DMS79 treated with DMSO at 0.1 percent for 48 hours (cell line): ENCODE measurements at regions not wholly inside any gene's neighbourhood (a gene's known extent, or its start where the extent isn't known, plus 50 kb on each side); places are given as distances from the start of the nearest gene placed in this dataset.
"Not testable (repeated sequence)": the region's sequence is repeated elsewhere in the genome, so short reads cannot be mapped to it uniquely, and the experiment has no call there.

Experiments used
- DNase-seq: peaks from one replicate; lab custom pipeline; 2025; lab: John Stamatoyannopoulos, UW

- DNase-seq: peak; percentile 64
Measured at GRCh38 chr12:67456431-67456901, 187.3 kb downstream of the CAND1 start.

- no peak for DNase-seq
Measured at GRCh38 chr12:67457136-67457535, 188.0 kb downstream of the CAND1 start.

- DNase-seq: no peak
Measured at GRCh38 chr12:67457778-67458665, 188.9 kb downstream of the CAND1 start.

DNA sequence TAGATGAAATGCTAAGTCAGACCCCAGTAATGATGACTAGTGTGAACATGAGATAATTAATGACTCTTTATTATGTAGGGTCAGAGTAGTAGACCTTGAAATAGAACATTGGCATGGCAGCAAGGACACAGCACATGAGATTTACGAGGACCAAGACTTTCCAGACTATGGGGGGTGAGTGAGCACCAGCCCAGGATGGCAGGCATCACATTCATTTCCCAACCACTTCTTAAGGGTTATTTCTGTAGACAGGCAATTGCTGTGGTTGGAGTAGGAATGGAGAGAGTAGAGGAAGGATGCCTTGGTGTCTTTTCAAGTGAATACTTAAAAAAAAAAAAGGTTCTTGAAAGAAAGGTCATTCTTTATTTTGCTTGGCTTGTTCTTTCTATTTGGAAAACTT is 189.4 kb upstream of the DYRK2 start:
- no peak for DNase-seq

GRCh38 chr12:67459578-67459977 is 189.0 kb upstream of the DYRK2 start:
- DNase-seq: no peak

- no peak for DNase-seq
Measured at GRCh38 chr12:67460388-67460787, 188.2 kb upstream of the DYRK2 start.

- no peak for DNase-seq
Measured at GRCh38 chr12:67468549-67469245, 179.8 kb upstream of the DYRK2 start.

GRCh38 chr12:67469666-67470065 is 178.9 kb upstream of the DYRK2 start:
- DNase-seq: no peak

DNA sequence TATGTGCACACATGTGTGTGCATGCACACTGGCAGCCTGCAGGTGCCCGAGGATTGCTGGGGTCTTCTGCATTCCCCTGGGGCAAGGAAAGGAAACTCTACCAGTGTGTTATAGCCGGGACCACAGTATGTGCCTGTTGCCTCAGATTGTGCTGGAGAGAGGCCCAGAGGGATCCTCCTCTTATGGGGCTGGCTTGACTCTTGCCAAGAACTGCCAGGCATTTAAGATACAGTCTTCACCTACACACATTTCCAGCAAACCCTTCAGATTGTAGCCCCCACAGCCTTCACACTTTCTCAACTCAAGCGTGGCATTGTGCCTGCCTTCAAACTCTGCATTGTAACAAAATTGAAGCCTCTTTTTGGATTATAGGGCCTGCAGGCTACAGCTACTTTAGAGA is 176.7 kb upstream of the DYRK2 start:
- DNase-seq: peak; percentile 28

- peak; percentile 7 for DNase-seq
Measured at GRCh38 chr12:67472539-67472938, 176.0 kb upstream of the DYRK2 start.

DNA sequence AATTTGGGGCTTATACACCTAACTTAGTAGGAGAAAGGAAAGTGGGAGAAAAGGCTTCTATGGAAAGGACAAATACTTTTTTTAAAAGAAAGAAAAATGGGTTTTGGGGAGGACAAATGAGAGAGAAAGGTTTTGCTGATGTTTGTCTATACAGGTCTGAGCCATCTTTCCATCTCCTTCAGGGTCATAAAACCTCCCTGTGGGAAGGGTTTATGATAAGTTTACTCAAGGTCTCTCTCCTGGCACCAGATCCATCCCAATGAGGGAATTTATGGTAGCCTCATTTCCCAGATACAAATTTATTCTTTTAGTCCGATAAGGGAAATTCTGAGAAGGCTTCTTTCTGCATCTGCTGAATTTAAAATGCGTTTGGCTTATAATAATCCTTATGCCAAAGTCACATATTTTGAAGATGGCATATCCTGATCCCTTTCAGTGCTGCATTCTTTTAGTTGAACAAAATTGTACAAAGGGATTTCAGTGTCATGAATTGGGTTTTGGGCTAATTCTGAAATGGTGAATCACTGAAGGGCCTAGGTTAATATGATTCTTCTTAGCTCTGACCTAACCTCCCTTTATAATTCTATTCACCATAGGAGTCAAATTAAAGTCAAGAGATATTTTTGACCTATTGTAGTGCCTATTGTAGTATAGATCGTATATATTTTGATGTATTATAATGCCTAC is 173.5 kb upstream of the DYRK2 start:
- no peak for DNase-seq

DNA sequence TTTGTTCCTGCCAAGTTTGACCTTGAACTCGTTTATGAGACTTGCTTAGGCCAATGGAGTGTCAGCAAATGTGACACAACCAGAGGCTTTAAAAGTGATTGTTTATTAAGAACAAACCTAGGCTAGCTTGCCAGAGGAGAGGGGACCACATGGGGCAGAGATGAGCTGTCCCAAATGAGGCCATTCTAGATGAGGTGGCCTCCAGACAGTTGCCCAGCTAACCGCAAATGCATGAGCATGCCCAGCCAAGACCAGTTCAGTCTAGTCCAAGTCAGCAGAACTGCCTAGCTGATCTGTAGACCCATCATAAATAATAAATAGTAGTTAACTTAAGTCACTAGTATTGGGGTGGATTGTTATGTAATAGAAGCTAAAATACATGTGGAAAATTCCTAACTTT is 172.8 kb upstream of the DYRK2 start:
- no peak for DNase-seq

- no peak for DNase-seq
Measured at GRCh38 chr12:67477681-67478265, 170.8 kb upstream of the DYRK2 start.

- DNase-seq: peak; percentile 59
Measured at GRCh38 chr12:67482751-67483661, 165.5 kb upstream of the DYRK2 start.

GRCh38 chr12:67483871-67484554 is 164.5 kb upstream of the DYRK2 start:
- DNase-seq: no peak

GRCh38 chr12:67484791-67485480 is 163.6 kb upstream of the DYRK2 start:
- no peak for DNase-seq

DNA sequence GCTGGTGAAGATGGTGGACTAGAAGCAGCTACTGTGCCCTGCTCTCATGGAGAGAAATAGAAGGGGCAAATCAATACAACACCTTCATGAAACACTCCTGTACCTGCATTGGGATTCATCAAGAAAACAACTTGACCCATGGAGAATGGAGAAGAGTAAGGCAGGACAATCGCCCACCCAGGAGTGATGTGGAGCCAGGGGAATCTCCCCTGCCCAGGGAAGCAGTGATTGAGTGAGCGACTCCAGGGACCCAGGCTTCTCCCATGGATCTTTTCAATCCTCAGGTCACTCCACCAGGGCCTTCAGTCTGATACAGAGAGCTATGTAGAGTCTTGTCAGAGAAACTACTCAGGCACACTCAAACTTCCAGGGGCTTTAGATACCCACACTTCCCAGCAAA is 161.9 kb upstream of the DYRK2 start:
- DNase-seq: no peak

- DNase-seq: not testable (repeated sequence)
Measured at GRCh38 chr12:67488349-67488748, 160.2 kb upstream of the DYRK2 start.

GRCh38 chr12:67489007-67489406 is 159.5 kb upstream of the DYRK2 start:
- no peak for DNase-seq

DNA sequence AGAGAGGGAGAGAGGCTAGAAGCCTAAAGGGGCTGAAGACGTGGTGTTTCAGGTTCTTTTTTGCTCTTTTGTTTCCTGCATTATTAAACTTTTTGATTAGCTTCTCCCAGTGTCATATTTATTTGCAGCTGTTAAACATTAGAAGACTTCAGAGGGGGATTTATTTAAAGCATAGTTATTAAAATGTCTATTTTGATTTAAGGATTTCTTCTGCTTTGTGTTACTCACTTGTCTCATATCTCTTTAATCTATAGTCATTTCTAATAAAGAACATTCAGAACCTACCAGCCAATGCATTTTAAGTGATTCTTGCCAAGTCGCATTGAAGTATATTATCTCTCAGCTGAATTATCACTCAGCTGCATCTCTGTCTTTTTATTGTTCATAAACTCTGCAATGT is 152.0 kb upstream of the DYRK2 start:
- no peak for DNase-seq
